WTC11 (cell line): ENCODE measurements at regions not wholly inside any gene's neighbourhood (a gene's known extent, or its start where the extent isn't known, plus 50 kb on each side); places are given as distances from the start of the nearest gene placed in this dataset.

Experiments used
- ATAC-seq: fragments of 200-7000 bp; cut with Tn5 transposase; 2 replicates; pipeline ENCODE4 v1.10.0; 2021; ENCODE audit warnings: mild to moderate bottlenecking, moderate library complexity
- CTCF ChIA-PET: fragments of 300-600 bp; sonication (Branson Sonifier 250); formaldehyde crosslinking; loops from one replicate; lab custom pipeline; 2021; ENCODE audit warnings: antibody characterized with exemption; lab: Charles Lee
- POLR2A ChIA-PET: fragments of 350-600 bp; sonication (Branson Sonifier 250); formaldehyde crosslinking; loops from one replicate; lab custom pipeline; 2021; ENCODE audit warnings: antibody characterized with exemption; lab: Charles Lee
- DNase-seq: peaks from one replicate; pipeline ENCODE4 v3.0.0; 2021; ENCODE audit warnings: low spot score
- H3K27ac Mint-ChIP-seq: 2 replicates; pipeline ENCODE4 v1.8.0; 2021; ENCODE audit warnings: mixed read lengths
- H3K27me3 Mint-ChIP-seq: 2 replicates; pipeline ENCODE4 v1.8.0; 2021; ENCODE audit warnings: low read depth, mild to moderate bottlenecking, moderate library complexity, mixed read lengths
- H3K36me3 Mint-ChIP-seq: 2 replicates; pipeline ENCODE4 v1.8.0; 2021; ENCODE audit warnings: mixed read lengths
- H3K4me1 Mint-ChIP-seq: 2 replicates; pipeline ENCODE4 v1.8.0; 2022; ENCODE audit warnings: mixed read lengths
- H3K4me3 Mint-ChIP-seq: 2 replicates; pipeline ENCODE4 v1.8.0; 2021; ENCODE audit warnings: mild to moderate bottlenecking, moderate library complexity, mixed read lengths
- H3K9me3 Mint-ChIP-seq: 2 replicates; pipeline ENCODE4 v1.8.0; 2021; ENCODE audit warnings: mixed read lengths
- CREM ChIP-seq: sonication (generic); formaldehyde crosslinking; IDR thresholded peaks from 2 replicates; pipeline ENCODE4 v1.8.1; 2022; ENCODE audit warnings: mild to moderate bottlenecking, missing genetic modification reagents, moderate library complexity
- ETV6 ChIP-seq: sonication (generic); formaldehyde crosslinking; IDR thresholded peaks from 2 replicates; pipeline ENCODE4 v1.8.1; 2022; ENCODE audit warnings: mild to moderate bottlenecking, missing genetic modification reagents
- GABPB1 ChIP-seq: sonication (generic); formaldehyde crosslinking; IDR thresholded peaks from 2 replicates; pipeline ENCODE4 v1.8.1; 2023; ENCODE audit warnings: mild to moderate bottlenecking, missing genetic modification reagents
- GRHL2 ChIP-seq: fragments of 250-450 bp; sonication (Bioruptor Pico); IDR thresholded peaks from 2 replicates; pipeline ENCODE4 v1.8.0; 2022; ENCODE audit warnings: mild to moderate bottlenecking, moderate library complexity; ENCODE audit not compliant: insufficient replicate concordance, severe bottlenecking
- HMGA2 ChIP-seq: fragments of 250-450 bp; sonication (Bioruptor Pico); IDR thresholded peaks from 2 replicates; pipeline ENCODE4 v1.4.0; 2021; ENCODE audit warnings: mild to moderate bottlenecking, moderate library complexity
- NFYB ChIP-seq: sonication (generic); formaldehyde crosslinking; conservative IDR thresholded peaks from 2 replicates; pipeline ENCODE4 v1.8.0; 2022; ENCODE audit warnings: low read depth, missing genetic modification reagents
- NR1H2 ChIP-seq: sonication (generic); formaldehyde crosslinking; IDR thresholded peaks from 2 replicates; pipeline ENCODE4 v1.9.0; 2021; ENCODE audit warnings: mild to moderate bottlenecking, moderate library complexity, missing genetic modification reagents
- RELA ChIP-seq: sonication (generic); formaldehyde crosslinking; IDR thresholded peaks from 2 replicates; pipeline ENCODE4 v1.8.1; 2022; ENCODE audit warnings: missing genetic modification reagents, mild to moderate bottlenecking, borderline replicate concordance
- TEAD1 ChIP-seq: sonication (generic); formaldehyde crosslinking; IDR thresholded peaks from 2 replicates; pipeline ENCODE4 v1.8.0; 2022; ENCODE audit warnings: mild to moderate bottlenecking, missing genetic modification reagents
- ZNF219 ChIP-seq: sonication (generic); formaldehyde crosslinking; IDR thresholded peaks from 2 replicates; pipeline ENCODE4 v1.8.0; 2023; ENCODE audit warnings: missing genetic modification reagents, mild to moderate bottlenecking, borderline replicate concordance
- TF ChIP-seq, protein P1 (sequence below): sonication (generic); formaldehyde crosslinking; IDR thresholded peaks from 2 replicates; pipeline ENCODE4 v1.8.1; 2022; ENCODE audit warnings: mild to moderate bottlenecking, moderate library complexity, missing genetic modification reagents
- TF ChIP-seq, protein P2 (sequence below): sonication (generic); formaldehyde crosslinking; IDR thresholded peaks from 2 replicates; pipeline ENCODE4 v1.8.1; 2023; ENCODE audit warnings: mild to moderate bottlenecking, missing genetic modification reagents, moderate library complexity
- TF ChIP-seq, protein P3 (sequence below): fragments of 250-450 bp; sonication (Bioruptor Pico); IDR thresholded peaks from 2 replicates; pipeline ENCODE4 v1.9.0; 2021; ENCODE audit warnings: mild to moderate bottlenecking, borderline replicate concordance
- TF ChIP-seq, protein P4 (sequence below): sonication (generic); formaldehyde crosslinking; IDR thresholded peaks from 2 replicates; pipeline ENCODE4 v1.8.1; 2023; ENCODE audit warnings: mild to moderate bottlenecking, missing genetic modification reagents, borderline replicate concordance
- TF ChIP-seq, protein P5 (sequence below): sonication (generic); formaldehyde crosslinking; IDR thresholded peaks from 2 replicates; pipeline ENCODE4 v1.8.1; 2023; ENCODE audit warnings: mild to moderate bottlenecking, moderate library complexity, missing genetic modification reagents
- TF ChIP-seq, protein P6 (sequence below): sonication (generic); formaldehyde crosslinking; IDR thresholded peaks from 2 replicates; pipeline ENCODE4 v1.8.1; 2022; ENCODE audit warnings: missing genetic modification reagents, borderline replicate concordance

DNA sequence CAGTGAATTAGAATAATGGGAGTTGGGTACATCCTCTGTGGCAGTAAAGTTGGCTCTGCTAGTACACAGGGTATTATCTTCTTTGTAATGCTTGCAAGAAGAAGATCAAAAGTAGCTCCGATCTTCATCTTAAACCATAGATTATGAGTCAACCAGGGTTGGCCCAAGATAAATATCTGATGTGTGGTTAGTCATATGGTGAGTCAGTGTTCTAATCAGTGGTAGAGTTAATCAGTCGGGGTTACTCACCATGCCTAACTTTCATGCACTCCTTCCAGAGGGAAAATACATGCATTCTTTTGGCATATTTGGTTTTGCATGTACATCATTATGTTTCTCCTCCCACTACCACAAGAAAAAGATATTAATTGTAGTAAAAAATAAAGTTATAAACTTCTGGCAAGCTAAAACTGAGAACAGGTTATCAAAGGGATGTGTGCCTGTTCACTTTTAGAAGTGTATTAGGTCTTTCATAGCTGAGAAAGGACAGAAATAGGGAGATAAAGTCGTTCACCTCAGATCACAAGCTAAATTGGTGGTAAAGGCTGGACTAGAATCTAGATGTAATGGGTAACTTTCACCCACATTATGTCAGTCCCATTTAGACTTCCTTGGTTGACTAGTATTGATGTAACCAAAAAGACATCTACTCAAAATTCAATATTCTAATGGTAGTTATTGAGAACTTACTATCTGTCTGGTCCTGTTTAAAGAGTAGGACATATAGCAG, 684.4 kb downstream of the IRS1 start:
- DNase-seq (no peak), ATAC-seq (no peak)
- ChIA-PET POLR2A (no interaction called here), CTCF (no interaction called here)
- 0 out of 2 replicates have a peak, but pooled peaks cover 4% of the 10 kb centered on the region for H3K9me3 Mint-ChIP-seq
- no peaks in the 10 kb centered on the region; the same call in 1 of the 2 replicates for H3K27me3 Mint-ChIP-seq
- peaks cover 42% of the 10 kb centered on the region for H3K4me1 Mint-ChIP-seq
- H3K36me3 Mint-ChIP-seq: no peaks in the 10 kb centered on the region; the same call in 1 of the 2 replicates
- TF ChIP-seq GABPB1: peak; percentile 42; the same call in 1 of the 2 replicates
- no peak for TF ChIP-seq HMGA2 (CRISPR knock-in tag)
- TF ChIP-seq, all 79 proteins: peak for 1
- H3K27ac Mint-ChIP-seq: peak overlapping the region; percentile 84; the same call in 1 of the 2 replicates
- H3K4me3 Mint-ChIP-seq: no peak overlapping the region

DNA sequence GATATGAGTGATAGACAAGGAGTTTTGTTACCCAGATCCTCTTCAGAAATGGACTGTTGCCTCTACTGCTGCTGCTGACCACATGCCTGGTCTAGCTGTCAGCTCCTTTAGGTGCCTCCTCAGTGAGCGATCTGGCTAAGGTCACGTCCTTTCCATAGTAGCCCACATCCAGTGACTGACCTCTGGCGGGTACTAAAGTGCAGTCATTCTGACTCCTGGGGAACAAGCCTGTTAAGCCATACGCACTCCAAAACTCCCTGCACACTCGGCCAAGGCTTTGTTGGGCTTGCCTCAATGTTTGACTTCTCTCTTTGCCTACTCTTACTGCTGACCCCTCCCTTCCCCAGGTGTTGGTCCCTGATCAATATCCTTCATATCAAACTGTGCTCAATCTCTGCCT, 685.2 kb downstream of the IRS1 start:
- Mint-ChIP-seq H3K27ac (no peak overlapping the region), H3K27me3 (no peaks in the 10 kb centered on the region; the same call in 1 of the 2 replicates), H3K36me3 (no peaks in the 10 kb centered on the region; the same call in 1 of the 2 replicates), H3K9me3 (peaks cover 8% of the 10 kb centered on the region), H3K4me3 (no peak overlapping the region), H3K4me1 (peaks cover 42% of the 10 kb centered on the region)
- POLR2A ChIA-PET: no interaction called here
- DNase-seq (no peak), ATAC-seq (no peak)
- CTCF ChIA-PET: interaction anchor here (0.8 kb wide), 1 partner anchor 166 kb away, joined by 3 read pairs; no protein-coding TSS in a partner anchor
- TF ChIP-seq, protein P1, sequence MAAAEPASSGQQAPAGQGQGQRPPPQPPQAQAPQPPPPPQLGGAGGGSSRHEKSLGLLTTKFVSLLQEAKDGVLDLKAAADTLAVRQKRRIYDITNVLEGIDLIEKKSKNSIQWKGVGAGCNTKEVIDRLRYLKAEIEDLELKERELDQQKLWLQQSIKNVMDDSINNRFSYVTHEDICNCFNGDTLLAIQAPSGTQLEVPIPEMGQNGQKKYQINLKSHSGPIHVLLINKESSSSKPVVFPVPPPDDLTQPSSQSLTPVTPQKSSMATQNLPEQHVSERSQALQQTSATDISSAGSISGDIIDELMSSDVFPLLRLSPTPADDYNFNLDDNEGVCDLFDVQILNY: no peak
- TF ChIP-seq CREM (CRISPR knock-in tag) (no peak), NFYB (CRISPR knock-in tag) (no peak), RELA (CRISPR knock-in tag) (no peak), ZNF219 (CRISPR knock-in tag) (no peak), GRHL2 (no peak), NR1H2 (CRISPR knock-in tag) (no peak), ETV6 (CRISPR knock-in tag) (no peak), TEAD1 (CRISPR knock-in tag) (no peak)
- TF ChIP-seq, protein P2, sequence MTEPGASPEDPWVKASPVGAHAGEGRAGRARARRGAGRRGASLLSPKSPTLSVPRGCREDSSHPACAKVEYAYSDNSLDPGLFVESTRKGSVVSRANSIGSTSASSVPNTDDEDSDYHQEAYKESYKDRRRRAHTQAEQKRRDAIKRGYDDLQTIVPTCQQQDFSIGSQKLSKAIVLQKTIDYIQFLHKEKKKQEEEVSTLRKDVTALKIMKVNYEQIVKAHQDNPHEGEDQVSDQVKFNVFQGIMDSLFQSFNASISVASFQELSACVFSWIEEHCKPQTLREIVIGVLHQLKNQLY (CRISPR knock-in tag): no peak
- TF ChIP-seq, protein P3, sequence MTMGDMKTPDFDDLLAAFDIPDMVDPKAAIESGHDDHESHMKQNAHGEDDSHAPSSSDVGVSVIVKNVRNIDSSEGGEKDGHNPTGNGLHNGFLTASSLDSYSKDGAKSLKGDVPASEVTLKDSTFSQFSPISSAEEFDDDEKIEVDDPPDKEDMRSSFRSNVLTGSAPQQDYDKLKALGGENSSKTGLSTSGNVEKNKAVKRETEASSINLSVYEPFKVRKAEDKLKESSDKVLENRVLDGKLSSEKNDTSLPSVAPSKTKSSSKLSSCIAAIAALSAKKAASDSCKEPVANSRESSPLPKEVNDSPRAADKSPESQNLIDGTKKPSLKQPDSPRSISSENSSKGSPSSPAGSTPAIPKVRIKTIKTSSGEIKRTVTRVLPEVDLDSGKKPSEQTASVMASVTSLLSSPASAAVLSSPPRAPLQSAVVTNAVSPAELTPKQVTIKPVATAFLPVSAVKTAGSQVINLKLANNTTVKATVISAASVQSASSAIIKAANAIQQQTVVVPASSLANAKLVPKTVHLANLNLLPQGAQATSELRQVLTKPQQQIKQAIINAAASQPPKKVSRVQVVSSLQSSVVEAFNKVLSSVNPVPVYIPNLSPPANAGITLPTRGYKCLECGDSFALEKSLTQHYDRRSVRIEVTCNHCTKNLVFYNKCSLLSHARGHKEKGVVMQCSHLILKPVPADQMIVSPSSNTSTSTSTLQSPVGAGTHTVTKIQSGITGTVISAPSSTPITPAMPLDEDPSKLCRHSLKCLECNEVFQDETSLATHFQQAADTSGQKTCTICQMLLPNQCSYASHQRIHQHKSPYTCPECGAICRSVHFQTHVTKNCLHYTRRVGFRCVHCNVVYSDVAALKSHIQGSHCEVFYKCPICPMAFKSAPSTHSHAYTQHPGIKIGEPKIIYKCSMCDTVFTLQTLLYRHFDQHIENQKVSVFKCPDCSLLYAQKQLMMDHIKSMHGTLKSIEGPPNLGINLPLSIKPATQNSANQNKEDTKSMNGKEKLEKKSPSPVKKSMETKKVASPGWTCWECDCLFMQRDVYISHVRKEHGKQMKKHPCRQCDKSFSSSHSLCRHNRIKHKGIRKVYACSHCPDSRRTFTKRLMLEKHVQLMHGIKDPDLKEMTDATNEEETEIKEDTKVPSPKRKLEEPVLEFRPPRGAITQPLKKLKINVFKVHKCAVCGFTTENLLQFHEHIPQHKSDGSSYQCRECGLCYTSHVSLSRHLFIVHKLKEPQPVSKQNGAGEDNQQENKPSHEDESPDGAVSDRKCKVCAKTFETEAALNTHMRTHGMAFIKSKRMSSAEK (CRISPR knock-in tag): no peak
- TF ChIP-seq, protein P4, sequence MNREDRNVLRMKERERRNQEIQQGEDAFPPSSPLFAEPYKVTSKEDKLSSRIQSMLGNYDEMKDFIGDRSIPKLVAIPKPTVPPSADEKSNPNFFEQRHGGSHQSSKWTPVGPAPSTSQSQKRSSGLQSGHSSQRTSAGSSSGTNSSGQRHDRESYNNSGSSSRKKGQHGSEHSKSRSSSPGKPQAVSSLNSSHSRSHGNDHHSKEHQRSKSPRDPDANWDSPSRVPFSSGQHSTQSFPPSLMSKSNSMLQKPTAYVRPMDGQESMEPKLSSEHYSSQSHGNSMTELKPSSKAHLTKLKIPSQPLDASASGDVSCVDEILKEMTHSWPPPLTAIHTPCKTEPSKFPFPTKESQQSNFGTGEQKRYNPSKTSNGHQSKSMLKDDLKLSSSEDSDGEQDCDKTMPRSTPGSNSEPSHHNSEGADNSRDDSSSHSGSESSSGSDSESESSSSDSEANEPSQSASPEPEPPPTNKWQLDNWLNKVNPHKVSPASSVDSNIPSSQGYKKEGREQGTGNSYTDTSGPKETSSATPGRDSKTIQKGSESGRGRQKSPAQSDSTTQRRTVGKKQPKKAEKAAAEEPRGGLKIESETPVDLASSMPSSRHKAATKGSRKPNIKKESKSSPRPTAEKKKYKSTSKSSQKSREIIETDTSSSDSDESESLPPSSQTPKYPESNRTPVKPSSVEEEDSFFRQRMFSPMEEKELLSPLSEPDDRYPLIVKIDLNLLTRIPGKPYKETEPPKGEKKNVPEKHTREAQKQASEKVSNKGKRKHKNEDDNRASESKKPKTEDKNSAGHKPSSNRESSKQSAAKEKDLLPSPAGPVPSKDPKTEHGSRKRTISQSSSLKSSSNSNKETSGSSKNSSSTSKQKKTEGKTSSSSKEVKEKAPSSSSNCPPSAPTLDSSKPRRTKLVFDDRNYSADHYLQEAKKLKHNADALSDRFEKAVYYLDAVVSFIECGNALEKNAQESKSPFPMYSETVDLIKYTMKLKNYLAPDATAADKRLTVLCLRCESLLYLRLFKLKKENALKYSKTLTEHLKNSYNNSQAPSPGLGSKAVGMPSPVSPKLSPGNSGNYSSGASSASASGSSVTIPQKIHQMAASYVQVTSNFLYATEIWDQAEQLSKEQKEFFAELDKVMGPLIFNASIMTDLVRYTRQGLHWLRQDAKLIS: no peak
- TF ChIP-seq, protein P5, sequence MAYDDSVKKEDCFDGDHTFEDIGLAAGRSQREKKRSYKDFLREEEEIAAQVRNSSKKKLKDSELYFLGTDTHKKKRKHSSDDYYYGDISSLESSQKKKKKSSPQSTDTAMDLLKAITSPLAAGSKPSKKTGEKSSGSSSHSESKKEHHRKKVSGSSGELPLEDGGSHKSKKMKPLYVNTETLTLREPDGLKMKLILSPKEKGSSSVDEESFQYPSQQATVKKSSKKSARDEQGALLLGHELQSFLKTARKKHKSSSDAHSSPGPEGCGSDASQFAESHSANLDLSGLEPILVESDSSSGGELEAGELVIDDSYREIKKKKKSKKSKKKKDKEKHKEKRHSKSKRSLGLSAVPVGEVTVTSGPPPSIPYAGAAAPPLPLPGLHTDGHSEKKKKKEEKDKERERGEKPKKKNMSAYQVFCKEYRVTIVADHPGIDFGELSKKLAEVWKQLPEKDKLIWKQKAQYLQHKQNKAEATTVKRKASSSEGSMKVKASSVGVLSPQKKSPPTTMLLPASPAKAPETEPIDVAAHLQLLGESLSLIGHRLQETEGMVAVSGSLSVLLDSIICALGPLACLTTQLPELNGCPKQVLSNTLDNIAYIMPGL: no peak
- TF ChIP-seq, protein P6, sequence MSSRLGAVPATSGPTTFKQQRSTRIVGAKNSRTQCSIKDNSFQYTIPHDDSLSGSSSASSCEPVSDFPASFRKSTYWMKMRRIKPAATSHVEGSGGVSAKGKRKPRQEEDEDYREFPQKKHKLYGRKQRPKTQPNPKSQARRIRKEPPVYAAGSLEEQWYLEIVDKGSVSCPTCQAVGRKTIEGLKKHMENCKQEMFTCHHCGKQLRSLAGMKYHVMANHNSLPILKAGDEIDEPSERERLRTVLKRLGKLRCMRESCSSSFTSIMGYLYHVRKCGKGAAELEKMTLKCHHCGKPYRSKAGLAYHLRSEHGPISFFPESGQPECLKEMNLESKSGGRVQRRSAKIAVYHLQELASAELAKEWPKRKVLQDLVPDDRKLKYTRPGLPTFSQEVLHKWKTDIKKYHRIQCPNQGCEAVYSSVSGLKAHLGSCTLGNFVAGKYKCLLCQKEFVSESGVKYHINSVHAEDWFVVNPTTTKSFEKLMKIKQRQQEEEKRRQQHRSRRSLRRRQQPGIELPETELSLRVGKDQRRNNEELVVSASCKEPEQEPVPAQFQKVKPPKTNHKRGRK (CRISPR knock-in tag): no peak
